ENCODE measurements at regions not wholly inside any gene's neighbourhood (a gene's known extent, or its start where the extent isn't known, plus 50 kb on each side); places are given as distances from the start of the nearest gene placed in this dataset.

DNA sequence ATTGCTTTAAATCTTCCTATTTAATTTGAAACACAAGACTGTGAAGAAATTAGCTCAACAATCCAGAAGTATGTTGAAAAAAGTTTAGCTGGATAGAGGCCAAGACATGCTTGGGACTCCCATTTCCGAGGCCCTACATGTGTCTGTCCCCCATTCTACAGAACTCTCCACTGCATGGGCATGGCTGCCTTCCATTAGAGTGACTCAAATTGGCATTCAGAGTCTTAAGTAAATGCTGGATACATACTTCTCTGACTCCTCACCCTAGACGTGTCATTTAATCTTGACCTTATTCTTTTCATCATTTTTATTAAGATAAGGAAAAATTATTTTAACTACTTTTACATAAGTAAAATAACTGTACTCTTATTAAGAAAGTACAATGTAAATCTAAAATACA lies 530.4 kb upstream of the CDH9 start:
- TF ChIP-seq, protein P1, sequence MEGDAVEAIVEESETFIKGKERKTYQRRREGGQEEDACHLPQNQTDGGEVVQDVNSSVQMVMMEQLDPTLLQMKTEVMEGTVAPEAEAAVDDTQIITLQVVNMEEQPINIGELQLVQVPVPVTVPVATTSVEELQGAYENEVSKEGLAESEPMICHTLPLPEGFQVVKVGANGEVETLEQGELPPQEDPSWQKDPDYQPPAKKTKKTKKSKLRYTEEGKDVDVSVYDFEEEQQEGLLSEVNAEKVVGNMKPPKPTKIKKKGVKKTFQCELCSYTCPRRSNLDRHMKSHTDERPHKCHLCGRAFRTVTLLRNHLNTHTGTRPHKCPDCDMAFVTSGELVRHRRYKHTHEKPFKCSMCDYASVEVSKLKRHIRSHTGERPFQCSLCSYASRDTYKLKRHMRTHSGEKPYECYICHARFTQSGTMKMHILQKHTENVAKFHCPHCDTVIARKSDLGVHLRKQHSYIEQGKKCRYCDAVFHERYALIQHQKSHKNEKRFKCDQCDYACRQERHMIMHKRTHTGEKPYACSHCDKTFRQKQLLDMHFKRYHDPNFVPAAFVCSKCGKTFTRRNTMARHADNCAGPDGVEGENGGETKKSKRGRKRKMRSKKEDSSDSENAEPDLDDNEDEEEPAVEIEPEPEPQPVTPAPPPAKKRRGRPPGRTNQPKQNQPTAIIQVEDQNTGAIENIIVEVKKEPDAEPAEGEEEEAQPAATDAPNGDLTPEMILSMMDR (IDR thresholded peaks at IDR 0.05; ENCODE audit: low read depth, low read length), result no peak
- no peak for TF ChIP-seq EZH2phosphoT487 (IDR thresholded peaks at IDR 0.05; ENCODE audit: low read depth)

Measured in OCI-LY3 (cell line).